ENCODE measurements at regions not wholly inside any gene's neighbourhood (a gene's known extent, or its start where the extent isn't known, plus 50 kb on each side); places are given as distances from the start of the nearest gene placed in this dataset.

GRCh38 chr3:147872568-147872967 lies 463.4 kb downstream of the ZIC1 start:
- no peak for DNase-seq

- no peak for DNase-seq
Observed at GRCh38 chr3:147875498-147875897, 466.3 kb downstream of the ZIC1 start.

GRCh38 chr3:147881933-147882332 lies 472.8 kb downstream of the ZIC1 start:
- DNase-seq, result no peak

- DNase-seq, result no peak
Observed at GRCh38 chr3:147886879-147887278, 477.7 kb downstream of the ZIC1 start.

- DNase-seq, result no peak
Observed at GRCh38 chr3:147887797-147888196, 478.6 kb downstream of the ZIC1 start.

GRCh38 chr3:147890114-147890513 lies 480.9 kb downstream of the ZIC1 start:
- DNase-seq, result no peak

- no peak for DNase-seq
Observed at GRCh38 chr3:147895509-147895908, 486.3 kb downstream of the ZIC1 start.

GRCh38 chr3:147900851-147901250 lies 491.7 kb downstream of the ZIC1 start:
- no peak for DNase-seq

GRCh38 chr3:147903026-147903425 lies 493.9 kb downstream of the ZIC1 start:
- DNase-seq, result no peak

- DNase-seq, result no peak
Observed at GRCh38 chr3:147904421-147904820, 495.3 kb downstream of the ZIC1 start.

GRCh38 chr3:147906285-147906684 lies 497.1 kb downstream of the ZIC1 start:
- DNase-seq, result no peak

- DNase-seq, result no peak
Observed at GRCh38 chr3:147914532-147914931, 505.4 kb downstream of the ZIC1 start.

GRCh38 chr3:147915057-147915456 lies 505.9 kb downstream of the ZIC1 start:
- DNase-seq, result no peak

GRCh38 chr3:147919496-147919895 lies 510.3 kb downstream of the ZIC1 start:
- no peak for DNase-seq

GRCh38 chr3:147921051-147921450 lies 511.9 kb downstream of the ZIC1 start:
- DNase-seq, result no peak

GRCh38 chr3:147924755-147925154 lies 515.6 kb downstream of the ZIC1 start:
- no peak for DNase-seq

- no peak for DNase-seq
Observed at GRCh38 chr3:147925272-147925671, 516.1 kb downstream of the ZIC1 start.

- no peak for DNase-seq
Observed at GRCh38 chr3:147930232-147930807, 521.2 kb downstream of the ZIC1 start.

GRCh38 chr3:147934451-147935180 lies 525.5 kb downstream of the ZIC1 start:
- DNase-seq, result no peak

GRCh38 chr3:147937341-147937740 lies 528.2 kb downstream of the ZIC1 start:
- DNase-seq, result no peak

- no peak for DNase-seq
Observed at GRCh38 chr3:147937891-147938290, 528.7 kb downstream of the ZIC1 start.

- no peak for DNase-seq
Observed at GRCh38 chr3:147939425-147939824, 530.3 kb downstream of the ZIC1 start.

GRCh38 chr3:147939839-147940238 lies 530.7 kb downstream of the ZIC1 start:
- no peak for DNase-seq

- DNase-seq, result no peak
Observed at GRCh38 chr3:147940405-147941193, 531.4 kb downstream of the ZIC1 start.

Measured in NCI-H2029 treated with DMSO at 0.1 percent for 48 hours (cell line).